PFSK-1 (cell line): ENCODE measurements at regions not wholly inside any gene's neighbourhood (a gene's known extent, or its start where the extent isn't known, plus 50 kb on each side); places are given as distances from the start of the nearest gene placed in this dataset.

Source experiments
- POLR2AphosphoS5 ChIP-seq: IDR thresholded peaks from 2 replicates; pipeline ENCODE4 v1.6.1; 2012; ENCODE audit warnings: low read depth, mild to moderate bottlenecking, control low read depth, low read length, moderate library complexity
- REST ChIP-seq, 2 experiments: IDR thresholded peaks; 2 replicates each; pipeline versions ENCODE4 v1.6.1 to v1.8.0; 2011 to 2012; ENCODE audit warnings: low read depth in 2 of 2, low read length in 2 of 2, control low read depth in 1 of 2, inconsistent platforms in 1 of 2, mild to moderate bottlenecking in 1 of 2, moderate library complexity in 1 of 2; ENCODE audit not compliant: insufficient read depth in 1 of 2
- SIN3A ChIP-seq: IDR thresholded peaks from 2 replicates; pipeline ENCODE4 v1.6.1; 2012; ENCODE audit warnings: mild to moderate bottlenecking, low read length, moderate library complexity, borderline replicate concordance; ENCODE audit not compliant: insufficient read depth
- TAF1 ChIP-seq: IDR thresholded peaks from 2 replicates; pipeline ENCODE4 v1.6.1; 2012; ENCODE audit warnings: low read length, control low read depth, borderline replicate concordance; ENCODE audit not compliant: insufficient read depth

GRCh38 chr5:87119588-87119987 lies 148.1 kb upstream of the RASA1 start:
- no peak for TF ChIP-seq TAF1
- TF ChIP-seq POLR2AphosphoS5, result no peak
- TF ChIP-seq SIN3A, result no peak
- no peak for TF ChIP-seq REST (IDR thresholded peaks at IDR 0.05; ENCODE audit: insufficient read depth in 1 of 2, low read depth in 2 of 2, low read length in 2 of 2)
